SK-N-SH treated with all-trans-retinoic acid at 6 μM for 48 hours (cell line): ENCODE measurements at regions not wholly inside any gene's neighbourhood (a gene's known extent, or its start where the extent isn't known, plus 50 kb on each side); places are given as distances from the start of the nearest gene placed in this dataset.

Experiments
- ATAC-seq: fragments of 200-7000 bp; cut with Tn5 transposase; 3 replicates; pipeline ENCODE4 v1.9.1; 2020; ENCODE audit warnings: mild to moderate bottlenecking, moderate library complexity
- ARNTL ChIP-seq: fragments of 450-650 bp; formaldehyde crosslinking; IDR thresholded peaks from 2 replicates; pipeline ENCODE4 v1.5.0; 2020; ENCODE audit warnings: low read depth, mild to moderate bottlenecking, moderate library complexity, borderline replicate concordance
- BACH2 ChIP-seq: fragments of 250-450 bp; sonication (Bioruptor Pico); IDR thresholded peaks from 2 replicates; pipeline ENCODE4 v1.9.0; 2021; ENCODE audit warnings: mild to moderate bottlenecking, borderline replicate concordance
- CSDC2 ChIP-seq: fragments of 250-450 bp; sonication (Bioruptor Pico); IDR thresholded peaks from 2 replicates; pipeline ENCODE4 v1.5.0; 2020; ENCODE audit warnings: mild to moderate bottlenecking, moderate library complexity
- CSRNP3 ChIP-seq: fragments of 250-450 bp; sonication (Bioruptor Pico); IDR thresholded peaks from 2 replicates; pipeline ENCODE4 v1.5.1; 2021; ENCODE audit warnings: mild to moderate bottlenecking, moderate library complexity
- ESRRG ChIP-seq: fragments of 250-450 bp; sonication (Bioruptor Pico); IDR thresholded peaks from 2 replicates; pipeline ENCODE4 v1.6.1; 2021; ENCODE audit warnings: mild to moderate bottlenecking
- GLIS3 ChIP-seq: fragments of 250-450 bp; sonication (Bioruptor Pico); IDR thresholded peaks from 2 replicates; pipeline ENCODE4 v1.5.0; 2020; ENCODE audit warnings: mild to moderate bottlenecking, moderate library complexity
- ISL1 ChIP-seq: fragments of 250-450 bp; sonication (Bioruptor Pico); IDR thresholded peaks from 2 replicates; pipeline ENCODE4 v2.1.2; 2022; ENCODE audit warnings: mild to moderate bottlenecking, moderate library complexity
- OSR1 ChIP-seq: fragments of 250-450 bp; sonication (Bioruptor Pico); IDR thresholded peaks from 2 replicates; pipeline ENCODE4 v1.8.0; 2022; ENCODE audit warnings: moderate library complexity, mild to moderate bottlenecking, inconsistent platforms
- POU6F1 ChIP-seq: fragments of 250-450 bp; sonication (Bioruptor Pico); IDR thresholded peaks from 2 replicates; pipeline ENCODE4 v1.8.0; 2021; ENCODE audit warnings: low read depth, mild to moderate bottlenecking, moderate library complexity, borderline replicate concordance
- PPARA ChIP-seq: fragments of 250-450 bp; sonication (Bioruptor Pico); IDR thresholded peaks from 2 replicates; pipeline ENCODE4 v1.5.0; 2020; ENCODE audit warnings: mild to moderate bottlenecking, borderline replicate concordance
- RARB ChIP-seq: fragments of 250-450 bp; sonication (Bioruptor Pico); IDR thresholded peaks from 2 replicates; pipeline ENCODE4 v1.8.0; 2021; ENCODE audit warnings: mild to moderate bottlenecking, moderate library complexity
- TCF4 ChIP-seq: fragments of 250-450 bp; sonication (Bioruptor Pico); IDR thresholded peaks from 2 replicates; pipeline ENCODE4 v1.8.0; 2021; ENCODE audit warnings: mild to moderate bottlenecking, moderate library complexity, borderline replicate concordance
- TOX ChIP-seq: fragments of 250-450 bp; sonication (Bioruptor Pico); IDR thresholded peaks from 2 replicates; pipeline ENCODE4 v1.8.0; 2021; ENCODE audit warnings: mild to moderate bottlenecking, moderate library complexity, borderline replicate concordance
- ZC3H10 ChIP-seq: fragments of 250-450 bp; sonication (Bioruptor Pico); IDR thresholded peaks from 2 replicates; pipeline ENCODE4 v1.5.1; 2021; ENCODE audit warnings: mild to moderate bottlenecking, moderate library complexity
- ZFP3 ChIP-seq: fragments of 250-450 bp; sonication (Bioruptor Pico); IDR thresholded peaks from 2 replicates; pipeline ENCODE4 v1.5.0; 2020; ENCODE audit warnings: mild to moderate bottlenecking, moderate library complexity
- ZNF70 ChIP-seq: fragments of 450-650 bp; formaldehyde crosslinking; IDR thresholded peaks from 2 replicates; pipeline ENCODE4 v1.5.0; 2020; ENCODE audit warnings: mild to moderate bottlenecking, moderate library complexity
- ZNF8 ChIP-seq: fragments of 450-650 bp; formaldehyde crosslinking; IDR thresholded peaks from 2 replicates; pipeline ENCODE4 v1.5.0; 2020; ENCODE audit warnings: mild to moderate bottlenecking, moderate library complexity
- TF ChIP-seq, protein P1 (sequence below): fragments of 250-450 bp; sonication (Bioruptor Pico); IDR thresholded peaks from 2 replicates; pipeline ENCODE4 v1.5.1; 2020; ENCODE audit warnings: low read depth, mild to moderate bottlenecking, moderate library complexity
- TF ChIP-seq, protein P2 (sequence below): fragments of 250-450 bp; sonication (Bioruptor Pico); IDR thresholded peaks from 2 replicates; pipeline ENCODE4 v1.5.0; 2020; ENCODE audit warnings: mild to moderate bottlenecking, moderate library complexity

- TF ChIP-seq ZFP3 (CRISPR knock-in tag) (no peak), BACH2 (CRISPR knock-in tag) (no peak), GLIS3 (CRISPR knock-in tag) (no peak), TCF4 (CRISPR knock-in tag) (no peak), TOX (no peak), ZNF8 (CRISPR knock-in tag) (no peak)
- TF ChIP-seq, all 23 proteins: peak for 0
- no peak for ATAC-seq
These were observed 81.9 kb upstream of the AUTS2 start for GRCh38 chr7:69516238-69516820.

DNA sequence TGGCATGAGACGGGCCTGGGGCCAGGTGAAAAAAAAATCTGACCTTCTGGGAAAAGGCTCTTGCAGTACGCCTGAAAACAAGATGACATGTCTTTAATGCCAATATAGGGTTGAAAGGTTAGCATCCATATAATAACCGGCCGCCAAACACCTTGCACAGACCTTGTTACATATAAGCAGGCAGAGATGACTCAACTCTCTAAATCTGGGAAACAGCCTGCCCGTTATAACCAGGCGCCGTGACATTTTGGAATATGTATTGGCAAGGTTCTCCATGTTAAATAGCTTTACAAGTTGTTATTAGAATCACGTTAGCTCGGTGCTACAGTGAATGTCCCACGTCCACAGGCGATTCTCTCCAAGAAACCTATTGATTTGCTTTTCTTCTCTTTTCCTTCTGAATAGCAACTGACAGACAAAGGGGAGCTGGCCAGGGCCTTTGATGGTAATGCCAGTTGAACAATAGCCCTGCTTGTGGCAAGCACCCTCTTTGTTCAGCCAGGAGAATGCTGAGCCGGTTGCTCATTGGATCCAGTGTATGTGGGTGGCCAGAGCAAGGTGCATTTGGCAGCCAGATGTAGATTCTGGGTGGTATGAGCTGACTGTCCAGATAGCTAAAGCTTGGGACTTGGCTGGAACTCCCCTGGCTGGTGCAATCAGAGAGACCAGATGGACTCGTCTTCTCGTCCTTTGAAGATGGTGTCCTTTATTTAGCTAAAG is 80.1 kb upstream of the AUTS2 start:
- TF ChIP-seq, protein P1, sequence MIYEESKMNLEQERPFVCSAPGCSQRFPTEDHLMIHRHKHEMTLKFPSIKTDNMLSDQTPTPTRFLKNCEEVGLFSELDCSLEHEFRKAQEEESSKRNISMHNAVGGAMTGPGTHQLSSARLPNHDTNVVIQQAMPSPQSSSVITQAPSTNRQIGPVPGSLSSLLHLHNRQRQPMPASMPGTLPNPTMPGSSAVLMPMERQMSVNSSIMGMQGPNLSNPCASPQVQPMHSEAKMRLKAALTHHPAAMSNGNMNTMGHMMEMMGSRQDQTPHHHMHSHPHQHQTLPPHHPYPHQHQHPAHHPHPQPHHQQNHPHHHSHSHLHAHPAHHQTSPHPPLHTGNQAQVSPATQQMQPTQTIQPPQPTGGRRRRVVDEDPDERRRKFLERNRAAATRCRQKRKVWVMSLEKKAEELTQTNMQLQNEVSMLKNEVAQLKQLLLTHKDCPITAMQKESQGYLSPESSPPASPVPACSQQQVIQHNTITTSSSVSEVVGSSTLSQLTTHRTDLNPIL, result no peak
- no peak for TF ChIP-seq ZNF70 (CRISPR knock-in tag)
- TF ChIP-seq ZC3H10 (CRISPR knock-in tag), result no peak
- TF ChIP-seq, protein P2, sequence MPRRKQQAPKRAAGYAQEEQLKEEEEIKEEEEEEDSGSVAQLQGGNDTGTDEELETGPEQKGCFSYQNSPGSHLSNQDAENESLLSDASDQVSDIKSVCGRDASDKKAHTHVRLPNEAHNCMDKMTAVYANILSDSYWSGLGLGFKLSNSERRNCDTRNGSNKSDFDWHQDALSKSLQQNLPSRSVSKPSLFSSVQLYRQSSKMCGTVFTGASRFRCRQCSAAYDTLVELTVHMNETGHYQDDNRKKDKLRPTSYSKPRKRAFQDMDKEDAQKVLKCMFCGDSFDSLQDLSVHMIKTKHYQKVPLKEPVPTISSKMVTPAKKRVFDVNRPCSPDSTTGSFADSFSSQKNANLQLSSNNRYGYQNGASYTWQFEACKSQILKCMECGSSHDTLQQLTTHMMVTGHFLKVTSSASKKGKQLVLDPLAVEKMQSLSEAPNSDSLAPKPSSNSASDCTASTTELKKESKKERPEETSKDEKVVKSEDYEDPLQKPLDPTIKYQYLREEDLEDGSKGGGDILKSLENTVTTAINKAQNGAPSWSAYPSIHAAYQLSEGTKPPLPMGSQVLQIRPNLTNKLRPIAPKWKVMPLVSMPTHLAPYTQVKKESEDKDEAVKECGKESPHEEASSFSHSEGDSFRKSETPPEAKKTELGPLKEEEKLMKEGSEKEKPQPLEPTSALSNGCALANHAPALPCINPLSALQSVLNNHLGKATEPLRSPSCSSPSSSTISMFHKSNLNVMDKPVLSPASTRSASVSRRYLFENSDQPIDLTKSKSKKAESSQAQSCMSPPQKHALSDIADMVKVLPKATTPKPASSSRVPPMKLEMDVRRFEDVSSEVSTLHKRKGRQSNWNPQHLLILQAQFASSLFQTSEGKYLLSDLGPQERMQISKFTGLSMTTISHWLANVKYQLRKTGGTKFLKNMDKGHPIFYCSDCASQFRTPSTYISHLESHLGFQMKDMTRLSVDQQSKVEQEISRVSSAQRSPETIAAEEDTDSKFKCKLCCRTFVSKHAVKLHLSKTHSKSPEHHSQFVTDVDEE, result no peak
- no peak for TF ChIP-seq RARB (CRISPR knock-in tag)
- TF ChIP-seq BACH2 (CRISPR knock-in tag), result no peak
- peak; percentile 41; the same call in 1 of the 3 replicates for ATAC-seq

DNA sequence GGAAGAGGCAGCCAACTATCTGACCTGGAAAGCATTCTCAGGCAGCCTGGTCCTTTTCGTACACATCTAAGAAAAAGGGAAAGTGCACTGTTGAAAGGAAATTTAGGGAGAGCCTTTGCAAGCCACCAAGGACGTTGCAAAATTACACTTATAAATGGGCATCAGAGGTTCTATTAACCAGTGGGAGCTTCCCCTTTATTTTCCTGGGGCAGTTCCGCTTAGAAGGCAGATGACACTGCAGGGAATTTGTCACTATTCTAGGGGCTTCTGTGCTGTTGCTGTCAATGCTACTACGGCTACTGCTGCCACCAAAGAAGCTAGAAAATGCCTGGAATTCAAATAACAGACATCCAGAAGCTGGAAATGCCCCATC is 79.6 kb upstream of the AUTS2 start:
- no peak for ATAC-seq
- no peak for TF ChIP-seq ZFP3 (CRISPR knock-in tag)
- no peak for TF ChIP-seq ISL1 (CRISPR knock-in tag)
- no peak for TF ChIP-seq OSR1
- no peak for TF ChIP-seq CSRNP3 (CRISPR knock-in tag)
- TF ChIP-seq PPARA (CRISPR knock-in tag), result no peak
- TF ChIP-seq, protein P1, result no peak

- TF ChIP-seq, protein P1, result no peak
- TF ChIP-seq PPARA (CRISPR knock-in tag) (no peak), RARB (CRISPR knock-in tag) (no peak), CSRNP3 (CRISPR knock-in tag) (no peak), ZFP3 (CRISPR knock-in tag) (no peak), ISL1 (CRISPR knock-in tag) (no peak), CSDC2 (CRISPR knock-in tag) (no peak), BACH2 (CRISPR knock-in tag) (no peak), ZNF8 (CRISPR knock-in tag) (no peak), ESRRG (no peak), POU6F1 (no peak), ZC3H10 (CRISPR knock-in tag) (no peak), ARNTL (CRISPR knock-in tag) (no peak)
These were observed 71.7 kb upstream of the AUTS2 start for GRCh38 chr7:69526570-69526969.

More at GRCh38 chr7:69526570-69526969, 71.7 kb upstream of the AUTS2 start:
- no peak for ATAC-seq
